Mammary epithelial cell (primary cell): ENCODE measurements at regions not wholly inside any gene's neighbourhood (a gene's known extent, or its start where the extent isn't known, plus 50 kb on each side); places are given as distances from the start of the nearest gene placed in this dataset.

Experiments used
- CTCF ChIP-seq, 2 donors: IDR thresholded peaks in 1 of 2; conservative IDR thresholded peaks in 1 of 2; 2 replicates each; pipeline ENCODE4 v1.5.1; 2011 to 2012; ENCODE audit warnings: inconsistent platforms in 2 of 2, low read length in 2 of 2, mild to moderate bottlenecking in 2 of 2, control low read depth in 1 of 2, low read depth in 1 of 2; ENCODE audit not compliant: insufficient read depth in 1 of 2; ENCODE audit errors: extremely low read depth in 1 of 2
- EZH2 ChIP-seq: IDR thresholded peaks from 2 replicates; pipeline ENCODE4 v1.6.1; 2012; ENCODE audit warnings: low read length, inconsistent platforms, borderline replicate concordance

DNA sequence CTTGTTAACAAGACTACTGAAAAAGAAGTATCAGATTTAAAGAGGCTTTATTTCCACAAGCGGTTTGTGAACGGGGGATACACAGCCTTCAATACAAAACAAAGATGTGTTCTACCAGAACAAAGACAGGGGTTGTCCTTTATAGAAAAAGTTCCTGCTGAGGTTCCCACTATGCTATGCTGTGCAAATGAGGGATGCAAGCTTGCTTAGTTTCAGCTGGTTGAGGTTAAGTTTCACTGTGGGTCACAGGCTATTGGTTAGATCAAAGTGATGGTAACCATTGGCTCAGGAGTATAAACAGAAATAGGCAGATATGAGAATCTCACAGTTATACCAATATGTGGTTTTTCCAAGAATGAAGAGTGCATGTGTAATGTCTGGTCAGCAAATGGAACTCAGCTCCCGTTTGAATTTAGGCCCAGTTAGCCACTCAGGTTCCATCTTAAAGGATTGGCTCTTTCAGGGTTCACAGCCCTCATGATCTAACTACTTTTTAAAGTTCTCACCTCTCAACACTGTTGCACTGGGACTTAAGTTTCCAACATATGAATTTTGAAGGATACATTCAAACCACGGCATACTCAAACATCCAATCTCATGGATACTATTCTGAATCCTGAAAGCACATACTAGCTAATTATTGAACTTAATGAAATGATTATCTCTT lies 215.4 kb upstream of the DCN start:
- TF ChIP-seq EZH2, result no peak
- no peak for TF ChIP-seq CTCF (conservative IDR thresholded peaks at IDR 0.05 in 1 of 2, IDR thresholded peaks at IDR 0.05 in 1 of 2; ENCODE audit: extremely low read depth in 1 of 2, insufficient read depth in 1 of 2, low read depth in 1 of 2, low read length in 2 of 2)
